Neural cell (in vitro differentiated cells): ENCODE measurements at regions not wholly inside any gene's neighbourhood (a gene's known extent, or its start where the extent isn't known, plus 50 kb on each side); places are given as distances from the start of the nearest gene placed in this dataset.
"Not testable (repeated sequence)": the region's sequence is repeated elsewhere in the genome, so short reads cannot be mapped to it uniquely, and the experiment has no call there.

ENCODE experiments used
- H2AFZ ChIP-seq: fragments of 200-600, 300-800 bp; sonication (generic), shearing (Covaris generic); 2 replicates; pipeline ENCODE4 v1.6.0; 2014; ENCODE audit warnings: low read depth, mild to moderate bottlenecking, antibody characterized with exemption, low read length, moderate library complexity
- H3F3A ChIP-seq: fragments of 200-600 bp; shearing (Covaris generic); 2 replicates; pipeline ENCODE4 v1.6.1; 2016; ENCODE audit warnings: mild to moderate bottlenecking, moderate library complexity, mixed read lengths, antibody characterized with exemption, low read length; ENCODE audit not compliant: insufficient read depth, poor library complexity, severe bottlenecking
- H3K27ac ChIP-seq: fragments of 200-600, 300-800 bp; sonication (generic), shearing (Covaris generic); 2 replicates; pipeline ENCODE4 v1.5.1; 2014; ENCODE audit warnings: mild to moderate bottlenecking, low read length, moderate library complexity
- H3K27me3 ChIP-seq: fragments of 300-800, 200-600 bp; sonication (generic), shearing (Covaris generic); 2 replicates; pipeline ENCODE4 v1.6.0; 2014; ENCODE audit warnings: mild to moderate bottlenecking, low read depth, low read length, moderate library complexity; ENCODE audit not compliant: insufficient read depth
- H3K36me3 ChIP-seq: fragments of 300-800, 200-600 bp; sonication (generic), shearing (Covaris generic); 2 replicates; pipeline ENCODE4 v1.5.1; 2014; ENCODE audit warnings: mild to moderate bottlenecking, antibody characterized with exemption, low read length, moderate library complexity; ENCODE audit not compliant: insufficient read depth
- H3K4me2 ChIP-seq: fragments of 300-800, 200-600 bp; sonication (generic), shearing (Covaris generic); 2 replicates; pipeline ENCODE4 v1.6.0; 2014; ENCODE audit warnings: mild to moderate bottlenecking, low read length
- H3K4me3 ChIP-seq: fragments of 300-800, 200-600 bp; sonication (generic), shearing (Covaris generic); 2 replicates; pipeline ENCODE4 v1.5.1; 2014; ENCODE audit warnings: mild to moderate bottlenecking, low read length, moderate library complexity
- H3K79me2 ChIP-seq: fragments of 200-600 bp; shearing (Covaris generic); replicated peaks from 2 replicates; pipeline ENCODE4 v1.6.0; 2014; ENCODE audit warnings: mild to moderate bottlenecking, low read length, moderate library complexity; ENCODE audit not compliant: insufficient read depth
- H3K9ac ChIP-seq: fragments of 300-800, 200-600 bp; sonication (generic), shearing (Covaris generic); 2 replicates; pipeline ENCODE4 v1.6.1; 2016; ENCODE audit warnings: mild to moderate bottlenecking, low read length, mixed read lengths
- H3K9me2 ChIP-seq: fragments of 200-600 bp; shearing (Covaris generic); 2 replicates; pipeline ENCODE4 v1.6.1; 2016; ENCODE audit warnings: mild to moderate bottlenecking, low read length, mixed read lengths; ENCODE audit not compliant: insufficient read depth
- H3K9me3 ChIP-seq: fragments of 200-600, 300-800 bp; sonication (generic), shearing (Covaris generic); 2 replicates; pipeline ENCODE4 v1.6.1; 2016; ENCODE audit warnings: mild to moderate bottlenecking, mixed run types, low read length, moderate library complexity, mixed read lengths
- H4K20me1 ChIP-seq: fragments of 200-600 bp; shearing (Covaris generic); 2 replicates; pipeline ENCODE4 v1.6.1; 2016; ENCODE audit warnings: mild to moderate bottlenecking, mixed run types; ENCODE audit not compliant: insufficient read depth
- CTCF ChIP-seq: fragments of 450-650 bp; IDR thresholded peaks from 2 replicates; pipeline ENCODE4 v1.5.1; 2014; ENCODE audit warnings: antibody characterized with exemption, mild to moderate bottlenecking, moderate library complexity; ENCODE audit not compliant: poor library complexity, severe bottlenecking
- EP300 ChIP-seq: fragments of 450-650 bp; conservative IDR thresholded peaks from 2 replicates; pipeline ENCODE4 v1.6.1; 2014; ENCODE audit warnings: antibody characterized with exemption, mild to moderate bottlenecking, moderate library complexity; ENCODE audit not compliant: poor library complexity, severe bottlenecking
- EZH2 ChIP-seq: fragments of 200-600, 300-800 bp; shearing (Covaris generic), sonication (generic); IDR thresholded peaks from 2 replicates; pipeline ENCODE4 v1.6.1; 2014; ENCODE audit warnings: antibody characterized with exemption, low read length, borderline replicate concordance, mild to moderate bottlenecking; ENCODE audit not compliant: insufficient read depth, poor library complexity, severe bottlenecking
- MXI1 ChIP-seq: fragments of 450-650 bp; conservative IDR thresholded peaks from 2 replicates; pipeline ENCODE4 v1.6.1; 2014; ENCODE audit warnings: antibody characterized with exemption, mild to moderate bottlenecking; ENCODE audit not compliant: poor library complexity, severe bottlenecking
- POLR2AphosphoS5 ChIP-seq: IDR thresholded peaks from 2 replicates; pipeline ENCODE4 v1.6.1; 2012
- RAD21 ChIP-seq: fragments of 450-650 bp; conservative IDR thresholded peaks from 2 replicates; pipeline ENCODE4 v1.6.1; 2014; ENCODE audit warnings: antibody characterized with exemption, mild to moderate bottlenecking, moderate library complexity
- REST ChIP-seq: IDR thresholded peaks from 2 replicates; pipeline ENCODE4 v1.6.1; 2012; ENCODE audit warnings: borderline replicate concordance
- SMC3 ChIP-seq: fragments of 450-650 bp; conservative IDR thresholded peaks from 2 replicates; pipeline ENCODE4 v1.6.1; 2014; ENCODE audit warnings: antibody characterized with exemption, mild to moderate bottlenecking, moderate library complexity; ENCODE audit not compliant: poor library complexity
- TAF1 ChIP-seq: IDR thresholded peaks from 2 replicates; pipeline ENCODE4 v1.6.1; 2012; ENCODE audit warnings: low read depth

GRCh38 chr9:624935-625500 is 216.5 kb upstream of the DMRT1 start:
- Histone ChIP-seq H3K9me3 (no peaks in the 10 kb centered on the region), H3K79me2 (no peaks in the 10 kb centered on the region), H4K20me1 (no peaks in the 10 kb centered on the region), H3K27me3 (no peaks in the 10 kb centered on the region), H3K4me3 (no peak overlapping the region), H3F3A (no peaks in the 10 kb centered on the region), H3K9me2 (no peaks in the 10 kb centered on the region), H2AFZ (no peak overlapping the region), H3K27ac (no peak overlapping the region), H3K9ac (no peak overlapping the region), H3K36me3 (no peaks in the 10 kb centered on the region), H3K4me2 (no peak overlapping the region)
- TF ChIP-seq POLR2AphosphoS5, result no peak
- TF ChIP-seq REST, result no peak
- no peak for TF ChIP-seq SMC3
- no peak for TF ChIP-seq MXI1
- TF ChIP-seq TAF1, result no peak
- TF ChIP-seq EZH2, result no peak
- no peak for TF ChIP-seq CTCF
- no peak for TF ChIP-seq RAD21
- TF ChIP-seq EP300, result no peak

- Histone ChIP-seq H3K4me2 (no peak overlapping the region), H4K20me1 (no peaks in the 10 kb centered on the region), H2AFZ (no peak overlapping the region), H3K27ac (no peak overlapping the region), H3K9ac (no peak overlapping the region), H3K9me3 (no peaks in the 10 kb centered on the region), H3K79me2 (no peaks in the 10 kb centered on the region), H3K27me3 (no peaks in the 10 kb centered on the region), H3K9me2 (no peaks in the 10 kb centered on the region), H3K36me3 (no peaks in the 10 kb centered on the region), H3F3A (no peaks in the 10 kb centered on the region), H3K4me3 (no peak overlapping the region)
- TF ChIP-seq SMC3 (no peak), CTCF (no peak), REST (no peak), POLR2AphosphoS5 (no peak), EP300 (no peak), MXI1 (no peak), EZH2 (no peak), RAD21 (no peak), TAF1 (no peak)
These were observed 215.9 kb upstream of the DMRT1 start for GRCh38 chr9:625613-626012.

- H3K27ac ChIP-seq, H3K27me3 ChIP-seq, H3K9ac ChIP-seq, H3K4me2 ChIP-seq, H3F3A ChIP-seq, H2AFZ ChIP-seq, H3K9me3 ChIP-seq, H3K79me2 ChIP-seq, H3K9me2 ChIP-seq, H4K20me1 ChIP-seq, H3K36me3 ChIP-seq, H3K4me3 ChIP-seq: not testable (repeated sequence)
These were observed 215.4 kb upstream of the DMRT1 start for GRCh38 chr9:626114-626513.
